ENCODE measurements at regions not wholly inside any gene's neighbourhood (a gene's known extent, or its start where the extent isn't known, plus 50 kb on each side); places are given as distances from the start of the nearest gene placed in this dataset.
"Not testable (repeated sequence)": the region's sequence is repeated elsewhere in the genome, so short reads cannot be mapped to it uniquely, and the experiment has no call there.

- not testable (repeated sequence) for DNase-seq (ENCODE audit: low read depth)
Measured at GRCh38 chr2:111577154-111577885, 306.7 kb downstream of the ANAPC1 start.

- not testable (repeated sequence) for DNase-seq (ENCODE audit: low read depth)
Measured at GRCh38 chr2:111579500-111580134, 304.4 kb downstream of the ANAPC1 start.

GRCh38 chr2:111580616-111581015 is 303.4 kb downstream of the ANAPC1 start:
- not testable (repeated sequence) for DNase-seq (ENCODE audit: low read depth)

GRCh38 chr2:111582090-111582489 is 301.9 kb downstream of the ANAPC1 start:
- not testable (repeated sequence) for DNase-seq (ENCODE audit: low read depth)

- not testable (repeated sequence) for DNase-seq (ENCODE audit: low read depth)
Measured at GRCh38 chr2:111583480-111583879, 300.5 kb downstream of the ANAPC1 start.

- not testable (repeated sequence) for DNase-seq (ENCODE audit: low read depth)
Measured at GRCh38 chr2:111584540-111584939, 299.5 kb downstream of the ANAPC1 start.

GRCh38 chr2:111584950-111585349 is 299.0 kb downstream of the ANAPC1 start:
- not testable (repeated sequence) for DNase-seq (ENCODE audit: low read depth)

GRCh38 chr2:111586014-111586413 is 298.0 kb downstream of the ANAPC1 start:
- not testable (repeated sequence) for DNase-seq (ENCODE audit: low read depth)

- DNase-seq (ENCODE audit: low read depth): not testable (repeated sequence)
Measured at GRCh38 chr2:111595072-111595471, 288.9 kb downstream of the ANAPC1 start.

- DNase-seq (ENCODE audit: low read depth): not testable (repeated sequence)
Measured at GRCh38 chr2:111596808-111597705, 286.9 kb downstream of the ANAPC1 start.

GRCh38 chr2:111598944-111599343 is 285.0 kb downstream of the ANAPC1 start:
- DNase-seq (ENCODE audit: low read depth): not testable (repeated sequence)

- DNase-seq (ENCODE audit: low read depth): not testable (repeated sequence)
Measured at GRCh38 chr2:111602259-111602658, 281.7 kb downstream of the ANAPC1 start.

- DNase-seq (ENCODE audit: low read depth): not testable (repeated sequence)
Measured at GRCh38 chr2:111605798-111606197, 278.2 kb downstream of the ANAPC1 start.

GRCh38 chr2:111606632-111607031 is 277.4 kb downstream of the ANAPC1 start:
- DNase-seq (ENCODE audit: low read depth): not testable (repeated sequence)

GRCh38 chr2:111609146-111609844 is 274.7 kb downstream of the ANAPC1 start:
- not testable (repeated sequence) for DNase-seq (ENCODE audit: low read depth)

- not testable (repeated sequence) for DNase-seq (ENCODE audit: low read depth)
Measured at GRCh38 chr2:111610035-111610434, 274.0 kb downstream of the ANAPC1 start.

GRCh38 chr2:111616651-111617218 is 267.3 kb downstream of the ANAPC1 start:
- no peak for DNase-seq (ENCODE audit: low read depth)

- no peak for DNase-seq (ENCODE audit: low read depth)
Measured at GRCh38 chr2:111617299-111618225, 266.4 kb downstream of the ANAPC1 start.

- DNase-seq (ENCODE audit: low read depth): no peak
Measured at GRCh38 chr2:111618226-111618977, 265.6 kb downstream of the ANAPC1 start.

All from T follicular helper cell (primary cell).